ENCODE measurements at regions not wholly inside any gene's neighbourhood (a gene's known extent, or its start where the extent isn't known, plus 50 kb on each side); places are given as distances from the start of the nearest gene placed in this dataset.

- Histone ChIP-seq H3K14ac (ENCODE audit: low read length in 2 of 2) (no peak overlapping the region), H3K9ac (ENCODE audit: low read length) (no peak overlapping the region), H2AK5ac (ENCODE audit: low read length, severe bottlenecking) (no peak overlapping the region), H3K36me3 (ENCODE audit: control insufficient read depth in 1 of 2, insufficient read depth in 2 of 2, low read depth in 1 of 2, low read length in 2 of 2) (no peaks in the 10 kb centered on the region), H3K27me3 (ENCODE audit: control insufficient read depth in 1 of 2, insufficient read depth in 1 of 2, low read length in 2 of 2) (no peaks in the 10 kb centered on the region), H3K23ac (ENCODE audit: low read length in 2 of 2) (no peak overlapping the region), H4K91ac (ENCODE audit: low read length) (no peak overlapping the region), H3K27ac (ENCODE audit: low read length, poor library complexity, severe bottlenecking) (no peak overlapping the region), H3K79me1 (replicated peaks; ENCODE audit: low read length, poor library complexity, severe bottlenecking) (no peaks in the 10 kb centered on the region), H2BK12ac (ENCODE audit: low read length in 2 of 2) (no peak overlapping the region), H3K4me1 (ENCODE audit: control insufficient read depth, insufficient read depth, low read depth, low read length) (no peaks in the 10 kb centered on the region), H3K4me3 (ENCODE audit: insufficient read depth in 1 of 2, low read depth in 1 of 2, low read length in 2 of 2) (no peak overlapping the region), H4K8ac (ENCODE audit: low read length) (no peak overlapping the region), H2BK120ac (ENCODE audit: low read depth, low read length) (no peak overlapping the region), H3K18ac (ENCODE audit: low read depth in 1 of 2, low read length in 2 of 2) (no peak overlapping the region), H2BK5ac (ENCODE audit: low read depth, low read length, poor library complexity, severe bottlenecking) (no peak overlapping the region), H3K4ac (ENCODE audit: low read depth in 1 of 2, low read length in 2 of 2) (no peak overlapping the region), H3K9me3 (ENCODE audit: control insufficient read depth, low read length) (no peaks in the 10 kb centered on the region), H2AFZ (ENCODE audit: low read depth, low read length) (no peak overlapping the region), H2BK15ac (ENCODE audit: low read depth, poor library complexity, severe bottlenecking) (no peak overlapping the region), H3K4me2 (ENCODE audit: low read length, poor library complexity, severe bottlenecking) (no peak overlapping the region)
- no peak for DNase-seq
- 67% methylated on average over 4 of the region's 4 CpGs for WGBS
Measured at GRCh38 chr7:67523713-67524112, 527.1 kb downstream of the TYW1 start.

- H3K4me2 ChIP-seq (ENCODE audit: low read length, poor library complexity, severe bottlenecking): no peak overlapping the region
- H3K4me3 ChIP-seq (ENCODE audit: insufficient read depth in 1 of 2, low read depth in 1 of 2, low read length in 2 of 2): no peak overlapping the region
- no peak for DNase-seq
- no peak overlapping the region for H2BK15ac ChIP-seq (ENCODE audit: low read depth, poor library complexity, severe bottlenecking)
- no peak overlapping the region for H3K18ac ChIP-seq (ENCODE audit: low read depth in 1 of 2, low read length in 2 of 2)
- no peak overlapping the region for H3K27ac ChIP-seq (ENCODE audit: low read length, poor library complexity, severe bottlenecking)
- 37% methylated on average over 4 of the region's 4 CpGs for WGBS
- H2AFZ ChIP-seq (ENCODE audit: low read depth, low read length): no peak overlapping the region
- peak overlapping the region in 1 of 2 experiments; percentile 17 for H3K23ac ChIP-seq (ENCODE audit: low read length in 2 of 2)
- H2AK5ac ChIP-seq (ENCODE audit: low read length, severe bottlenecking): no peak overlapping the region
- H3K9me3 ChIP-seq (ENCODE audit: control insufficient read depth, low read length): no peaks in the 10 kb centered on the region
- H4K91ac ChIP-seq (ENCODE audit: low read length): no peak overlapping the region
- no peak overlapping the region for H4K8ac ChIP-seq (ENCODE audit: low read length)
- H3K9ac ChIP-seq (ENCODE audit: low read length): no peak overlapping the region
- H3K14ac ChIP-seq (ENCODE audit: low read length in 2 of 2): no peak overlapping the region
- no peaks in the 10 kb centered on the region for H3K36me3 ChIP-seq (ENCODE audit: control insufficient read depth in 1 of 2, insufficient read depth in 2 of 2, low read depth in 1 of 2, low read length in 2 of 2)
- H3K79me1 ChIP-seq (replicated peaks; ENCODE audit: low read length, poor library complexity, severe bottlenecking): no peaks in the 10 kb centered on the region
- no peak overlapping the region for H2BK12ac ChIP-seq (ENCODE audit: low read length in 2 of 2)
- no peak overlapping the region for H3K4ac ChIP-seq (ENCODE audit: low read depth in 1 of 2, low read length in 2 of 2)
- no peaks in the 10 kb centered on the region for H3K27me3 ChIP-seq (ENCODE audit: control insufficient read depth in 1 of 2, insufficient read depth in 1 of 2, low read length in 2 of 2)
- no peak overlapping the region for H2BK120ac ChIP-seq (ENCODE audit: low read depth, low read length)
- no peak overlapping the region for H2BK5ac ChIP-seq (ENCODE audit: low read depth, low read length, poor library complexity, severe bottlenecking)
- H3K4me1 ChIP-seq (ENCODE audit: control insufficient read depth, insufficient read depth, low read depth, low read length): no peaks in the 10 kb centered on the region
Measured at GRCh38 chr7:67525588-67525987, 529.0 kb downstream of the TYW1 start.

GRCh38 chr7:67535241-67535989 is 538.8 kb downstream of the TYW1 start:
- no peak overlapping the region for H2AFZ ChIP-seq (ENCODE audit: low read depth, low read length)
- no peak overlapping the region for H2AK5ac ChIP-seq (ENCODE audit: low read length, severe bottlenecking)
- H3K4me2 ChIP-seq (ENCODE audit: low read length, poor library complexity, severe bottlenecking): no peak overlapping the region
- no peaks in the 10 kb centered on the region for H3K27me3 ChIP-seq (ENCODE audit: control insufficient read depth in 1 of 2, insufficient read depth in 1 of 2, low read length in 2 of 2)
- H3K4ac ChIP-seq (ENCODE audit: low read depth in 1 of 2, low read length in 2 of 2): no peak overlapping the region
- no peak for DNase-seq
- H3K9me3 ChIP-seq (ENCODE audit: control insufficient read depth, low read length): peaks cover 8% of the 10 kb centered on the region
- H3K27ac ChIP-seq (ENCODE audit: low read length, poor library complexity, severe bottlenecking): no peak overlapping the region
- H3K79me1 ChIP-seq (replicated peaks; ENCODE audit: low read length, poor library complexity, severe bottlenecking): no peaks in the 10 kb centered on the region
- H3K18ac ChIP-seq (ENCODE audit: low read depth in 1 of 2, low read length in 2 of 2): no peak overlapping the region
- no peaks in the 10 kb centered on the region for H3K4me1 ChIP-seq (ENCODE audit: control insufficient read depth, insufficient read depth, low read depth, low read length)
- H2BK120ac ChIP-seq (ENCODE audit: low read depth, low read length): no peak overlapping the region
- H2BK12ac ChIP-seq (ENCODE audit: low read length in 2 of 2): no peak overlapping the region
- H3K23ac ChIP-seq (ENCODE audit: low read length in 2 of 2): no peak overlapping the region
- no peak overlapping the region for H2BK5ac ChIP-seq (ENCODE audit: low read depth, low read length, poor library complexity, severe bottlenecking)
- H2BK15ac ChIP-seq (ENCODE audit: low read depth, poor library complexity, severe bottlenecking): no peak overlapping the region
- H3K14ac ChIP-seq (ENCODE audit: low read length in 2 of 2): no peak overlapping the region
- H4K91ac ChIP-seq (ENCODE audit: low read length): no peak overlapping the region
- no peak overlapping the region for H3K9ac ChIP-seq (ENCODE audit: low read length)
- 74% methylated on average over 3 of the region's 8 CpGs for WGBS
- no peaks in the 10 kb centered on the region for H3K36me3 ChIP-seq (ENCODE audit: control insufficient read depth in 1 of 2, insufficient read depth in 2 of 2, low read depth in 1 of 2, low read length in 2 of 2)
- no peak overlapping the region for H4K8ac ChIP-seq (ENCODE audit: low read length)
- no peak overlapping the region for H3K4me3 ChIP-seq (ENCODE audit: insufficient read depth in 1 of 2, low read depth in 1 of 2, low read length in 2 of 2)

- H2BK15ac ChIP-seq (ENCODE audit: low read depth, poor library complexity, severe bottlenecking): no peak overlapping the region
- 89% methylated on average over 8 of the region's 8 CpGs for WGBS
- no peak overlapping the region for H2BK12ac ChIP-seq (ENCODE audit: low read length in 2 of 2)
- H3K27me3 ChIP-seq (ENCODE audit: control insufficient read depth in 1 of 2, insufficient read depth in 1 of 2, low read length in 2 of 2): no peaks in the 10 kb centered on the region
- no peak overlapping the region for H3K4me3 ChIP-seq (ENCODE audit: insufficient read depth in 1 of 2, low read depth in 1 of 2, low read length in 2 of 2)
- no peak overlapping the region for H2BK120ac ChIP-seq (ENCODE audit: low read depth, low read length)
- no peak overlapping the region for H3K14ac ChIP-seq (ENCODE audit: low read length in 2 of 2)
- H3K9ac ChIP-seq (ENCODE audit: low read length): no peak overlapping the region
- no peak overlapping the region for H3K27ac ChIP-seq (ENCODE audit: low read length, poor library complexity, severe bottlenecking)
- no peak overlapping the region for H2AFZ ChIP-seq (ENCODE audit: low read depth, low read length)
- H3K79me1 ChIP-seq (replicated peaks; ENCODE audit: low read length, poor library complexity, severe bottlenecking): no peaks in the 10 kb centered on the region
- H3K18ac ChIP-seq (ENCODE audit: low read depth in 1 of 2, low read length in 2 of 2): no peak overlapping the region
- no peaks in the 10 kb centered on the region for H3K36me3 ChIP-seq (ENCODE audit: control insufficient read depth in 1 of 2, insufficient read depth in 2 of 2, low read depth in 1 of 2, low read length in 2 of 2)
- no peak overlapping the region for H2BK5ac ChIP-seq (ENCODE audit: low read depth, low read length, poor library complexity, severe bottlenecking)
- H4K8ac ChIP-seq (ENCODE audit: low read length): no peak overlapping the region
- H3K23ac ChIP-seq (ENCODE audit: low read length in 2 of 2): no peak overlapping the region
- no peaks in the 10 kb centered on the region for H3K9me3 ChIP-seq (ENCODE audit: control insufficient read depth, low read length)
- H3K4ac ChIP-seq (ENCODE audit: low read depth in 1 of 2, low read length in 2 of 2): no peak overlapping the region
- H2AK5ac ChIP-seq (ENCODE audit: low read length, severe bottlenecking): no peak overlapping the region
- H3K4me1 ChIP-seq (ENCODE audit: control insufficient read depth, insufficient read depth, low read depth, low read length): no peaks in the 10 kb centered on the region
- no peak overlapping the region for H4K91ac ChIP-seq (ENCODE audit: low read length)
- DNase-seq: no peak
- no peak overlapping the region for H3K4me2 ChIP-seq (ENCODE audit: low read length, poor library complexity, severe bottlenecking)
Measured at GRCh38 chr7:67542916-67543315, 546.3 kb downstream of the TYW1 start.
